KMS-11 (cell line): ENCODE measurements at regions not wholly inside any gene's neighbourhood (a gene's known extent, or its start where the extent isn't known, plus 50 kb on each side); places are given as distances from the start of the nearest gene placed in this dataset.

Experiments used
- H2AFZ ChIP-seq: fragments of 200-600 bp; sonication (generic); 2 replicates; pipeline ENCODE4 v1.6.1; 2016; ENCODE audit warnings: antibody characterized with exemption, mixed run types, low read depth
- H3K27ac ChIP-seq: fragments of 200-600 bp; sonication (generic); 2 replicates; pipeline ENCODE4 v1.6.1; 2016; ENCODE audit warnings: mild to moderate bottlenecking, mixed run types
- H3K27me3 ChIP-seq: fragments of 200-600 bp; sonication (generic); 2 replicates; pipeline ENCODE4 v1.6.1; 2017; ENCODE audit warnings: mild to moderate bottlenecking, low read depth, mixed run types, moderate library complexity; ENCODE audit not compliant: insufficient read depth
- H3K36me3 ChIP-seq: fragments of 200-600 bp; sonication (generic); 2 replicates; pipeline ENCODE4 v1.6.1; 2017; ENCODE audit warnings: mild to moderate bottlenecking, mixed run types; ENCODE audit not compliant: insufficient read depth
- H3K4me1 ChIP-seq: fragments of 200-600 bp; sonication (generic); 2 replicates; pipeline ENCODE4 v1.6.1; 2016; ENCODE audit warnings: mild to moderate bottlenecking, low read depth, mixed run types; ENCODE audit not compliant: poor library complexity, severe bottlenecking
- H3K4me2 ChIP-seq: fragments of 200-600 bp; sonication (generic); 2 replicates; pipeline ENCODE4 v1.7.0; 2016; ENCODE audit warnings: mild to moderate bottlenecking, mixed run types
- H3K4me3 ChIP-seq: fragments of 200-600 bp; sonication (generic); IDR thresholded peaks from 2 replicates; pipeline ENCODE4 v1.6.1; 2017; ENCODE audit warnings: low read depth, low read length, mixed read lengths; ENCODE audit not compliant: insufficient read depth
- H3K79me2 ChIP-seq: fragments of 200-600 bp; sonication (generic); 2 replicates; pipeline ENCODE4 v1.6.1; 2016; ENCODE audit warnings: low read depth, mixed run types; ENCODE audit not compliant: insufficient read depth
- H3K9ac ChIP-seq: fragments of 200-600 bp; sonication (generic); 2 replicates; pipeline ENCODE4 v1.6.1; 2016; ENCODE audit warnings: mild to moderate bottlenecking, mixed run types
- H4K20me1 ChIP-seq: fragments of 200-600 bp; sonication (generic); 2 replicates; pipeline ENCODE4 v1.6.1; 2016; ENCODE audit warnings: mild to moderate bottlenecking, mixed run types; ENCODE audit not compliant: insufficient read depth
- CTCF ChIP-seq: fragments of 200-600 bp; sonication (generic); conservative IDR thresholded peaks from 2 replicates; pipeline ENCODE4 v1.6.1; 2017; ENCODE audit warnings: low read depth, mild to moderate bottlenecking, antibody characterized with exemption, low read length, moderate library complexity, mixed read lengths

- Histone ChIP-seq H3K4me3 (no peak overlapping the region), H3K79me2 (no peaks in the 10 kb centered on the region), H2AFZ (no peak overlapping the region), H3K27me3 (no peaks in the 10 kb centered on the region), H3K9ac (no peak overlapping the region), H3K36me3 (no peaks in the 10 kb centered on the region), H3K27ac (no peak overlapping the region), H3K4me1 (no peaks in the 10 kb centered on the region), H3K4me2 (no peak overlapping the region), H4K20me1 (no peaks in the 10 kb centered on the region)
- no peak for TF ChIP-seq CTCF
Observed at GRCh38 chr15:46766021-46766420, 951.3 kb upstream of the SEMA6D start.

GRCh38 chr15:46768287-46768686 lies 949.0 kb upstream of the SEMA6D start:
- H3K9ac ChIP-seq = no peak overlapping the region
- no peak for TF ChIP-seq CTCF
- no peak overlapping the region for H2AFZ ChIP-seq
- H3K79me2 ChIP-seq = no peaks in the 10 kb centered on the region
- no peak overlapping the region for H3K27ac ChIP-seq
- H3K4me1 ChIP-seq = no peaks in the 10 kb centered on the region
- no peak overlapping the region for H3K4me3 ChIP-seq
- no peaks in the 10 kb centered on the region for H4K20me1 ChIP-seq
- no peaks in the 10 kb centered on the region for H3K36me3 ChIP-seq
- no peak overlapping the region for H3K4me2 ChIP-seq
- H3K27me3 ChIP-seq = no peaks in the 10 kb centered on the region

- H2AFZ ChIP-seq = no peak overlapping the region
- no peak for TF ChIP-seq CTCF
Observed at GRCh38 chr15:46773016-46773415, 944.3 kb upstream of the SEMA6D start.

GRCh38 chr15:46778876-46779275 lies 938.4 kb upstream of the SEMA6D start:
- Histone ChIP-seq H3K4me2 (no peak overlapping the region), H2AFZ (no peak overlapping the region), H3K27me3 (no peaks in the 10 kb centered on the region), H3K27ac (no peak overlapping the region), H3K4me1 (no peaks in the 10 kb centered on the region), H3K4me3 (no peak overlapping the region), H3K9ac (no peak overlapping the region), H3K36me3 (no peaks in the 10 kb centered on the region), H3K79me2 (no peaks in the 10 kb centered on the region), H4K20me1 (no peaks in the 10 kb centered on the region)
- no peak for TF ChIP-seq CTCF

More at GRCh38 chr15:46773016-46773415, 944.3 kb upstream of the SEMA6D start:
- Histone ChIP-seq H3K27ac (no peak overlapping the region), H4K20me1 (no peaks in the 10 kb centered on the region), H3K4me2 (no peak overlapping the region), H3K27me3 (no peaks in the 10 kb centered on the region), H3K9ac (no peak overlapping the region), H3K4me1 (no peaks in the 10 kb centered on the region), H3K36me3 (no peaks in the 10 kb centered on the region), H3K4me3 (no peak overlapping the region), H3K79me2 (no peaks in the 10 kb centered on the region)
